ENCODE measurements at regions not wholly inside any gene's neighbourhood (a gene's known extent, or its start where the extent isn't known, plus 50 kb on each side); places are given as distances from the start of the nearest gene placed in this dataset.

GRCh38 chr5:84590629-84591028 is 205.9 kb upstream of the EDIL3 start:
- H4K5ac ChIP-seq (ENCODE audit: insufficient read length, low read depth, low read length), result no peak overlapping the region
- no peaks in the 10 kb centered on the region for H3K79me1 ChIP-seq (ENCODE audit: insufficient read depth, low read depth, low read length, poor library complexity, severe bottlenecking)
- no CpG with 5 or more reads among the region's 3 CpGs for WGBS (ENCODE audit: extremely low coverage, insufficient read length, low lambda C conversion rate)
- H4K8ac ChIP-seq (replicated peaks; ENCODE audit: insufficient read length, low read depth, low read length), result no peak overlapping the region
- H3K4me1 Mint-ChIP-seq, result peaks cover 0 to 3% of the 10 kb centered on the region in 2 experiments; a peak in 2 of 4 replicates
- H3K4me2 ChIP-seq (ENCODE audit: insufficient read depth, insufficient read length, low read length), result no peak overlapping the region
- H3K27me3 ChIP-seq (ENCODE audit: insufficient read depth, low read length), result no peaks in the 10 kb centered on the region
- H4K20me1 ChIP-seq (ENCODE audit: control insufficient read depth, insufficient read depth, insufficient read length), result no peaks in the 10 kb centered on the region
- H2AFZ ChIP-seq (ENCODE audit: low read length), result no peak overlapping the region
- H2BK20ac ChIP-seq (ENCODE audit: low read depth, low read length, poor library complexity, severe bottlenecking), result no peak overlapping the region
- H3K18ac ChIP-seq (ENCODE audit: insufficient read length, low read depth, low read length), result no peak overlapping the region
- no peaks in the 10 kb centered on the region for H3K23me2 ChIP-seq (ENCODE audit: insufficient read length, low read depth, low read length, poor library complexity, severe bottlenecking)
- no peak overlapping the region for H2AK5ac ChIP-seq (ENCODE audit: insufficient read length, low read length)
- H3K23ac ChIP-seq (ENCODE audit: insufficient read length, low read depth, low read length), result no peak overlapping the region
- H2BK12ac ChIP-seq (ENCODE audit: insufficient read length, low read depth, low read length), result no peak overlapping the region
- H3K27ac ChIP-seq (ENCODE audit: insufficient read length, low read depth, low read length), result no peak overlapping the region
- H3T11ph ChIP-seq (ENCODE audit: low read length), result no peak overlapping the region
- DNase-seq, result no peak
- no peaks in the 10 kb centered on the region for H3K4me1 ChIP-seq (ENCODE audit: insufficient read depth, low read length)
- H3K4me3 Mint-ChIP-seq, result no peak overlapping the region
- H3K14ac ChIP-seq (ENCODE audit: insufficient read depth, low read length), result no peak overlapping the region
- H3K27me3 Mint-ChIP-seq (ENCODE audit: low read depth), result no peaks in the 10 kb centered on the region
- H3K56ac ChIP-seq (ENCODE audit: insufficient read length, low read depth, low read length), result no peak overlapping the region
- H3K27ac Mint-ChIP-seq, result no peak overlapping the region
- H2BK120ac ChIP-seq (ENCODE audit: low read depth, low read length, poor library complexity, severe bottlenecking), result no peak overlapping the region
- H3K9me3 ChIP-seq (ENCODE audit: control insufficient read depth, low read depth, low read length), result no peaks in the 10 kb centered on the region
- H3K4ac ChIP-seq (ENCODE audit: low read depth, low read length), result no peak overlapping the region
- H4K91ac ChIP-seq (ENCODE audit: insufficient read length, low read depth, low read length), result no peak overlapping the region
- no peak overlapping the region for H2BK15ac ChIP-seq (ENCODE audit: low read depth, low read length)
- no peaks in the 10 kb centered on the region for H3K36me3 Mint-ChIP-seq (ENCODE audit: insufficient read depth in 1 of 3, low read depth in 3 of 3)
- no peak overlapping the region for H2BK5ac ChIP-seq (ENCODE audit: insufficient read length, low read length)
- TF ChIP-seq CTCF (conservative IDR thresholded peaks at IDR 0.05), result no peak
- no peak overlapping the region for H3K9ac ChIP-seq (ENCODE audit: extremely low read depth, insufficient read length, low read length)
- H3K9me3 Mint-ChIP-seq, result no peaks in the 10 kb centered on the region
- H3K79me2 ChIP-seq (ENCODE audit: insufficient read depth, low read length), result no peaks in the 10 kb centered on the region
